ENCODE measurements at regions not wholly inside any gene's neighbourhood (a gene's known extent, or its start where the extent isn't known, plus 50 kb on each side); places are given as distances from the start of the nearest gene placed in this dataset.

GRCh38 chr13:76768384-76768783, 117.8 kb downstream of the KCTD12 start:
- peaks cover 0 to 13% of the 10 kb centered on the region in 2 donors for H3K4me1 ChIP-seq
- DNase-seq: no peak
- intact Hi-C loops (cut with DNase I; ENCODE audit: low total_unique reads): no loop called here
- H3K27ac ChIP-seq: no peak overlapping the region
- H3K9me3 ChIP-seq: no peaks in the 10 kb centered on the region
- no peaks in the 10 kb centered on the region for H3K36me3 ChIP-seq
- no peak overlapping the region for H3K4me3 ChIP-seq
- no peaks in the 10 kb centered on the region for H3K27me3 ChIP-seq
- no peak for TF ChIP-seq POLR2A (IDR thresholded peaks at IDR 0.05)
- TF ChIP-seq, protein P1, sequence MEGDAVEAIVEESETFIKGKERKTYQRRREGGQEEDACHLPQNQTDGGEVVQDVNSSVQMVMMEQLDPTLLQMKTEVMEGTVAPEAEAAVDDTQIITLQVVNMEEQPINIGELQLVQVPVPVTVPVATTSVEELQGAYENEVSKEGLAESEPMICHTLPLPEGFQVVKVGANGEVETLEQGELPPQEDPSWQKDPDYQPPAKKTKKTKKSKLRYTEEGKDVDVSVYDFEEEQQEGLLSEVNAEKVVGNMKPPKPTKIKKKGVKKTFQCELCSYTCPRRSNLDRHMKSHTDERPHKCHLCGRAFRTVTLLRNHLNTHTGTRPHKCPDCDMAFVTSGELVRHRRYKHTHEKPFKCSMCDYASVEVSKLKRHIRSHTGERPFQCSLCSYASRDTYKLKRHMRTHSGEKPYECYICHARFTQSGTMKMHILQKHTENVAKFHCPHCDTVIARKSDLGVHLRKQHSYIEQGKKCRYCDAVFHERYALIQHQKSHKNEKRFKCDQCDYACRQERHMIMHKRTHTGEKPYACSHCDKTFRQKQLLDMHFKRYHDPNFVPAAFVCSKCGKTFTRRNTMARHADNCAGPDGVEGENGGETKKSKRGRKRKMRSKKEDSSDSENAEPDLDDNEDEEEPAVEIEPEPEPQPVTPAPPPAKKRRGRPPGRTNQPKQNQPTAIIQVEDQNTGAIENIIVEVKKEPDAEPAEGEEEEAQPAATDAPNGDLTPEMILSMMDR (IDR thresholded peaks at IDR 0.05): no peak

- H3K27me3 ChIP-seq: no peaks in the 10 kb centered on the region
- no peaks in the 10 kb centered on the region for H3K36me3 ChIP-seq
- TF ChIP-seq, protein P1 (IDR thresholded peaks at IDR 0.05): no peak
- TF ChIP-seq POLR2A (IDR thresholded peaks at IDR 0.05): no peak
- peaks cover 0 to 6% of the 10 kb centered on the region in 2 donors for H3K4me1 ChIP-seq
- no peak overlapping the region for H3K4me3 ChIP-seq
- intact Hi-C loops (cut with DNase I; ENCODE audit: low total_unique reads): no loop called here
- H3K9me3 ChIP-seq: no peaks in the 10 kb centered on the region
- H3K27ac ChIP-seq: peak overlapping the region; percentile 4 to 46
- DNase-seq: no peak
Observed at GRCh38 chr13:76764916-76765315, 121.3 kb downstream of the KCTD12 start.

DNA sequence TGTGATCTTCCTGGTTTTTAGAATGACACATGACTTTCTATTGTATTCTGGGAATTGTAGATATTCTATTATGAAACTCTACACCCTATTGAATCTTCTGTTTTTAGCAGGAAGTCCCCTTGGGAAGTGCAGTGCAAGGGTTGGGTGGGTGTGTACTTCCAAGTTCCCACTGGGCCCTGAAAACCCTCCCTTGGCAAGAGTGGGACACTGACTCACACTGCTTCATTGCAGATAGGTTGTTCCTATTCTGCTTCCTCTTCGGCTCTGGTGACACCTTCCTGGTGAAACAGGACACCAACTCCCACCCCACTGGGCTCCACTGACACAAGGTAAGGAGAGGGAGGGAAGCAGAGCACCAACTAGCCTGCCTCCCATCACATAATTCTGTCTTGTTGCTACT, 121.8 kb downstream of the KCTD12 start:
- Histone ChIP-seq H3K36me3 (no peaks in the 10 kb centered on the region), H3K27ac (peak overlapping the region; percentile 4 to 46)

GRCh38 chr13:76762721-76763120, 123.5 kb downstream of the KCTD12 start:
- Histone ChIP-seq H3K27me3 (no peaks in the 10 kb centered on the region), H3K4me1 (no peaks in the 10 kb centered on the region), H3K36me3 (no peaks in the 10 kb centered on the region), H3K4me3 (no peak overlapping the region), H3K27ac (no peak overlapping the region), H3K9me3 (no peaks in the 10 kb centered on the region)
- no peak for DNase-seq
- intact Hi-C loops (cut with DNase I; ENCODE audit: low total_unique reads): no loop called here
- no peak for TF ChIP-seq POLR2A (IDR thresholded peaks at IDR 0.05)
- TF ChIP-seq, protein P1 (IDR thresholded peaks at IDR 0.05): no peak

More for the DNA sequence above, 121.8 kb downstream of the KCTD12 start:
- no peak overlapping the region for H3K4me3 ChIP-seq
- no peaks in the 10 kb centered on the region for H3K27me3 ChIP-seq
- intact Hi-C loops (cut with DNase I; ENCODE audit: low total_unique reads): no loop called here
- no peak for TF ChIP-seq POLR2A (IDR thresholded peaks at IDR 0.05)
- TF ChIP-seq, protein P1 (IDR thresholded peaks at IDR 0.05): no peak
- no peaks in the 10 kb centered on the region for H3K9me3 ChIP-seq
- H3K4me1 ChIP-seq: peaks cover 0 to 2% of the 10 kb centered on the region in 2 donors
- DNase-seq: peak; percentile 32 to 61

DNA sequence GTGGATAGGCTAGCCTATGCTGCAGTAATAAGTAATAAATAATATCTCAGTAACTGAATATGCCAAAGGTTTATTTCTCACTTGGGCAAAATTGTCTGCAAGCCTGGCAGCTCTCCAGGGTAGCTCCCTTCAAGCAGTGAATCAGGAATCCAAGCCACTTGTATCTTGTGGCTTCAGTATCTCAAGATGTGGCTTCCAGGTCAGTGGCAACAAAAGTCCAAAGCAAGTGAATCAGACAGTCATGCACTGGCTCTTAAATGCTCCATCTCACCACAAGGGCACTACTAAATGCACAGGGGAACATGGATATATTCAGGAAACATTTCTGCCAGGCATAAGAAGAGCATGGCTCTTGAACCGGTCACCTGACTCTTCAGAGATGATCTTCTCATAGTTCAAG, 126.3 kb downstream of the KCTD12 start:
- Histone ChIP-seq H3K27ac (no peak overlapping the region), H3K36me3 (no peaks in the 10 kb centered on the region), H3K4me3 (no peak overlapping the region), H3K27me3 (no peaks in the 10 kb centered on the region), H3K4me1 (no peaks in the 10 kb centered on the region), H3K9me3 (no peaks in the 10 kb centered on the region)
- intact Hi-C loops (cut with DNase I; ENCODE audit: low total_unique reads): no loop called here
- no peak for DNase-seq
- TF ChIP-seq POLR2A (IDR thresholded peaks at IDR 0.05): no peak
- TF ChIP-seq, protein P1 (IDR thresholded peaks at IDR 0.05): no peak
